ENCODE measurements at regions not wholly inside any gene's neighbourhood (a gene's known extent, or its start where the extent isn't known, plus 50 kb on each side); places are given as distances from the start of the nearest gene placed in this dataset.

DNA sequence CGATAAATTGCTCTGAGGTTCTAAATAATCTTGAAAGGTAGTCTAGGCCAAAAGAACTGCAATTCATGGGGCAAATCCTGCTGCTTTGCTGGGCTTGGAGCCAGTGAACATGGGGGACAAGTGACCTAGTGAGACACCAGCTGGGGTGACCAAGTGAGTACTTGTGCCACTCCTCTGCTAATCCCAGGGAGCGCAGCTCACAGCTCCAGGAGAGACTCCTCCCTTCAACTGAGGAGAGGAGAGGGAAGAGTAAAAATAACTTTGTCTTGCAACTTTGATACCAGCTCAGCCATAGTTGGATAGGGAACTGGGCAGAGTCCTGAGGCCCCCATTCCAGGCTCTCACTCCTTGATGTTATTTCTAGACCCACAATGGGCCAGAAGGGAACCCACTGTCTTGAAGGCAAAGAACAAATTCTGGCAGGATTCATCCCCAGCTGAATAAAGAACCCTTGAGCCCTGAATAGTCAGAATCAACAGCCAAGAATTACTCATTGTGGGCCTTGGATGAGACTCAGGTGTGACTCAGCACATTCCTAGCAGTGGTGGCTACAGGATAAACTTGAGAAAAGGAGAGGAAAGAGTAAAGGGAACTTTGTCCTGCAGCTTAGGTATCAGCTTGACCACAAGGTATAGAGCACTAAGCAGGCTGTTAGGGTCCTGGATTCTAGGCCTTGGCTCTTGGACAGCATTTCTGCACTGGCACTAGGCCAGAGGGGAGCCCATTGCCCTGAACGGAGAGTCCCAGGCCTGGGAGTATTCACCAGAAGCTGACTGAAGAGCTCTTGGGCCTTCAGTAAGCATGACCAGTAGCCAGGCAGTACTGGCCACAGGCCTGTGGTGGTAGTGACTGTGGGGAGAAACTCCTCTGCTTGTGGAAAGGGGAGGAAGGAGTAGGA, 288.3 kb upstream of the CDH18 start:
- intact Hi-C loops (cut with micrococcal nuclease; ENCODE audit: unreplicated experiment) (no loop called here), in situ Hi-C loops (cut with HindIII; ENCODE audit: low pct_unique_long_range_greater_than_20kb, low sequenced_read_pairs) (no loop called here)
- Histone ChIP-seq H3K9me3 (ENCODE audit: control insufficient read depth, insufficient read depth, low read depth, low read length) (peaks cover 9% of the 10 kb centered on the region; the same call in 1 of the 2 replicates), H3K27ac (ENCODE audit: low read length) (no peak overlapping the region), H3K4me1 (ENCODE audit: control insufficient read depth, insufficient read depth, low read length) (no peaks in the 10 kb centered on the region; the same call in 1 of the 2 replicates), H3K4me3 (ENCODE audit: low read depth in 2 of 2, low read length in 2 of 2) (no peak overlapping the region), H3K27me3 (ENCODE audit: control insufficient read depth, insufficient read depth, low read length) (no peaks in the 10 kb centered on the region), H3K36me3 (ENCODE audit: control insufficient read depth, insufficient read depth, low read length) (no peaks in the 10 kb centered on the region)
- no TSS peak for BruUV-seq (replicated peaks)
- CTCF ChIA-PET = no interaction called here
- ATAC-seq = peak; percentile 87
- TF ChIP-seq, protein P1, sequence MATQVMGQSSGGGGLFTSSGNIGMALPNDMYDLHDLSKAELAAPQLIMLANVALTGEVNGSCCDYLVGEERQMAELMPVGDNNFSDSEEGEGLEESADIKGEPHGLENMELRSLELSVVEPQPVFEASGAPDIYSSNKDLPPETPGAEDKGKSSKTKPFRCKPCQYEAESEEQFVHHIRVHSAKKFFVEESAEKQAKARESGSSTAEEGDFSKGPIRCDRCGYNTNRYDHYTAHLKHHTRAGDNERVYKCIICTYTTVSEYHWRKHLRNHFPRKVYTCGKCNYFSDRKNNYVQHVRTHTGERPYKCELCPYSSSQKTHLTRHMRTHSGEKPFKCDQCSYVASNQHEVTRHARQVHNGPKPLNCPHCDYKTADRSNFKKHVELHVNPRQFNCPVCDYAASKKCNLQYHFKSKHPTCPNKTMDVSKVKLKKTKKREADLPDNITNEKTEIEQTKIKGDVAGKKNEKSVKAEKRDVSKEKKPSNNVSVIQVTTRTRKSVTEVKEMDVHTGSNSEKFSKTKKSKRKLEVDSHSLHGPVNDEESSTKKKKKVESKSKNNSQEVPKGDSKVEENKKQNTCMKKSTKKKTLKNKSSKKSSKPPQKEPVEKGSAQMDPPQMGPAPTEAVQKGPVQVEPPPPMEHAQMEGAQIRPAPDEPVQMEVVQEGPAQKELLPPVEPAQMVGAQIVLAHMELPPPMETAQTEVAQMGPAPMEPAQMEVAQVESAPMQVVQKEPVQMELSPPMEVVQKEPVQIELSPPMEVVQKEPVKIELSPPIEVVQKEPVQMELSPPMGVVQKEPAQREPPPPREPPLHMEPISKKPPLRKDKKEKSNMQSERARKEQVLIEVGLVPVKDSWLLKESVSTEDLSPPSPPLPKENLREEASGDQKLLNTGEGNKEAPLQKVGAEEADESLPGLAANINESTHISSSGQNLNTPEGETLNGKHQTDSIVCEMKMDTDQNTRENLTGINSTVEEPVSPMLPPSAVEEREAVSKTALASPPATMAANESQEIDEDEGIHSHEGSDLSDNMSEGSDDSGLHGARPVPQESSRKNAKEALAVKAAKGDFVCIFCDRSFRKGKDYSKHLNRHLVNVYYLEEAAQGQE (IDR thresholded peaks at IDR 0.05; ENCODE audit: insufficient read depth in 1 of 2, low read depth in 2 of 2, low read length in 1 of 2) = no peak
- TF ChIP-seq TCF7L2 (IDR thresholded peaks at IDR 0.05; ENCODE audit: low read depth, low read length) (no peak), SIN3A (IDR thresholded peaks at IDR 0.05; ENCODE audit: borderline replicate concordance, insufficient read depth, low read depth, low read length) (no peak), POLR2AphosphoS5 (IDR thresholded peaks at IDR 0.05; ENCODE audit: low read depth, low read length) (no peak)
- TF ChIP-seq, protein P2, sequence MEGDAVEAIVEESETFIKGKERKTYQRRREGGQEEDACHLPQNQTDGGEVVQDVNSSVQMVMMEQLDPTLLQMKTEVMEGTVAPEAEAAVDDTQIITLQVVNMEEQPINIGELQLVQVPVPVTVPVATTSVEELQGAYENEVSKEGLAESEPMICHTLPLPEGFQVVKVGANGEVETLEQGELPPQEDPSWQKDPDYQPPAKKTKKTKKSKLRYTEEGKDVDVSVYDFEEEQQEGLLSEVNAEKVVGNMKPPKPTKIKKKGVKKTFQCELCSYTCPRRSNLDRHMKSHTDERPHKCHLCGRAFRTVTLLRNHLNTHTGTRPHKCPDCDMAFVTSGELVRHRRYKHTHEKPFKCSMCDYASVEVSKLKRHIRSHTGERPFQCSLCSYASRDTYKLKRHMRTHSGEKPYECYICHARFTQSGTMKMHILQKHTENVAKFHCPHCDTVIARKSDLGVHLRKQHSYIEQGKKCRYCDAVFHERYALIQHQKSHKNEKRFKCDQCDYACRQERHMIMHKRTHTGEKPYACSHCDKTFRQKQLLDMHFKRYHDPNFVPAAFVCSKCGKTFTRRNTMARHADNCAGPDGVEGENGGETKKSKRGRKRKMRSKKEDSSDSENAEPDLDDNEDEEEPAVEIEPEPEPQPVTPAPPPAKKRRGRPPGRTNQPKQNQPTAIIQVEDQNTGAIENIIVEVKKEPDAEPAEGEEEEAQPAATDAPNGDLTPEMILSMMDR (IDR thresholded peaks at IDR 0.05) = no peak
- POLR2A ChIA-PET = interaction anchor here (0.5 kb wide), 1 partner anchor 773 kb away, joined by 3 read pairs; no protein-coding TSS in a partner anchor
- DNase-seq (ENCODE audit: low read depth, low spot score) = peak; percentile 67

DNA sequence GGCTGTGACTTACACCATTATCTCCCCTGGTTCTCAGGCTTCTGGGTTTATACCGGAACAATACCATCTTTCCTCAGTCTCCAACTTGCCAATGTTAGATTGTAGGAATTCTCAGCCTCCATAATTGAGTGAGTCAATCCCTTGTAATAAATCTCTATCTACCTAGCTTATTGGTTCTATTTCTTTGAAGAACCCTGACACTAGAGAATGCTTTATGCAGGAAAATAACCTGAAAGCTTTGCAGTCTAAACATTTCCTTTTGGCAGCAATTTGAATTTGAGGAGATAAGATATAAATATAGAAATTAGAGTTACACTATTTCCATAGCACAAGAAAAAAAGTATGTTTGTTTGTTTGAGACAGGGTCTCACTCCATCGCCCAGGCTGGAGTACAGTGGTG, 278.1 kb upstream of the CDH18 start:
- DNase-seq (ENCODE audit: low read depth, low spot score) = no peak
- Histone ChIP-seq H3K36me3 (ENCODE audit: control insufficient read depth, insufficient read depth, low read length) (no peaks in the 10 kb centered on the region), H3K9me3 (ENCODE audit: control insufficient read depth, insufficient read depth, low read depth, low read length) (no peaks in the 10 kb centered on the region), H3K27me3 (ENCODE audit: control insufficient read depth, insufficient read depth, low read length) (no peaks in the 10 kb centered on the region), H3K4me1 (ENCODE audit: control insufficient read depth, insufficient read depth, low read length) (no peaks in the 10 kb centered on the region), H3K27ac (ENCODE audit: low read length) (no peak overlapping the region), H3K4me3 (ENCODE audit: low read depth in 2 of 2, low read length in 2 of 2) (no peak overlapping the region)
- intact Hi-C loops (cut with micrococcal nuclease; ENCODE audit: unreplicated experiment) (no loop called here), in situ Hi-C loops (cut with HindIII; ENCODE audit: low pct_unique_long_range_greater_than_20kb, low sequenced_read_pairs) (no loop called here)
- ChIA-PET CTCF (no interaction called here), POLR2A (no interaction called here)
- ATAC-seq = no peak
- BruUV-seq (replicated peaks) = no TSS peak
- TF ChIP-seq, protein P2 (IDR thresholded peaks at IDR 0.05) = no peak
- no peak for TF ChIP-seq SIN3A (IDR thresholded peaks at IDR 0.05; ENCODE audit: borderline replicate concordance, insufficient read depth, low read depth, low read length)
- no peak for TF ChIP-seq POLR2AphosphoS5 (IDR thresholded peaks at IDR 0.05; ENCODE audit: low read depth, low read length)
- TF ChIP-seq TCF7L2 (IDR thresholded peaks at IDR 0.05; ENCODE audit: low read depth, low read length) = no peak
- TF ChIP-seq, protein P1 (IDR thresholded peaks at IDR 0.05; ENCODE audit: insufficient read depth in 1 of 2, low read depth in 2 of 2, low read length in 1 of 2) = no peak
